Stimulated activated CD4-positive, alpha-beta T cell treated with anti-CD3 and anti-CD28 coated beads, Interleukin-12 subunit alpha, Interleukin-12 subunit beta, amount 100 ng/mL, for 48 hours (primary cell): ENCODE measurements at regions not wholly inside any gene's neighbourhood (a gene's known extent, or its start where the extent isn't known, plus 50 kb on each side); places are given as distances from the start of the nearest gene placed in this dataset.
"Not testable (repeated sequence)": the region's sequence is repeated elsewhere in the genome, so short reads cannot be mapped to it uniquely, and the experiment has no call there.

Source experiments
- DNase-seq, 3 donors: peaks; one replicate each; pipeline ENCODE4 v3.0.0-alpha.2; 2020; ENCODE audit warnings: low read depth in 2 of 3, low spot score in 1 of 3

- not testable (repeated sequence) for DNase-seq
Observed at GRCh38 chr2:235443580-235443979, 50.3 kb upstream of the AGAP1 start.
